ENCODE measurements at regions not wholly inside any gene's neighbourhood (a gene's known extent, or its start where the extent isn't known, plus 50 kb on each side); places are given as distances from the start of the nearest gene placed in this dataset.

DNA sequence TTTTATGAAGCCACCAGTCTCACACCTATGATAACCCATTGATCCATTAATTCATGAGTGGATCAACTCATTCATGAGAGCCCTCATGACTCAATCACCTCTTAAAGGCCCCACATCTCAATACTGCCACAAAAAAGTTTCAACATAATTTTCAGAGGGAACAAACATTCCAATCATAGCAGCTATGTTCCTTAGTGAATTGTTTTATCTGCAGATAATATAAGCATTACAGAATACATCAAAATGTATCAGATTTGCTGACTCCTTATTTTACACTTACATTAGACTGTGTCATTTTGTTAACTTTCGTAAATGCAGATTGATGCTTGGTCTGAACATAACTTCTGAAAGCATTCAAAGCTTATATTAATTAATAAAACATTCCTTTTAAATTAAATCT lies 155.3 kb upstream of the MBNL1 start:
- TF ChIP-seq, protein P1, sequence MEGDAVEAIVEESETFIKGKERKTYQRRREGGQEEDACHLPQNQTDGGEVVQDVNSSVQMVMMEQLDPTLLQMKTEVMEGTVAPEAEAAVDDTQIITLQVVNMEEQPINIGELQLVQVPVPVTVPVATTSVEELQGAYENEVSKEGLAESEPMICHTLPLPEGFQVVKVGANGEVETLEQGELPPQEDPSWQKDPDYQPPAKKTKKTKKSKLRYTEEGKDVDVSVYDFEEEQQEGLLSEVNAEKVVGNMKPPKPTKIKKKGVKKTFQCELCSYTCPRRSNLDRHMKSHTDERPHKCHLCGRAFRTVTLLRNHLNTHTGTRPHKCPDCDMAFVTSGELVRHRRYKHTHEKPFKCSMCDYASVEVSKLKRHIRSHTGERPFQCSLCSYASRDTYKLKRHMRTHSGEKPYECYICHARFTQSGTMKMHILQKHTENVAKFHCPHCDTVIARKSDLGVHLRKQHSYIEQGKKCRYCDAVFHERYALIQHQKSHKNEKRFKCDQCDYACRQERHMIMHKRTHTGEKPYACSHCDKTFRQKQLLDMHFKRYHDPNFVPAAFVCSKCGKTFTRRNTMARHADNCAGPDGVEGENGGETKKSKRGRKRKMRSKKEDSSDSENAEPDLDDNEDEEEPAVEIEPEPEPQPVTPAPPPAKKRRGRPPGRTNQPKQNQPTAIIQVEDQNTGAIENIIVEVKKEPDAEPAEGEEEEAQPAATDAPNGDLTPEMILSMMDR (IDR thresholded peaks at IDR 0.05; ENCODE audit: insufficient read depth, low read depth, low read length, missing control alignments), result no peak
- no peak overlapping the region for H3K4me3 ChIP-seq (ENCODE audit: low read length)
- no peak for DNase-seq (ENCODE audit: low read depth)

DNA sequence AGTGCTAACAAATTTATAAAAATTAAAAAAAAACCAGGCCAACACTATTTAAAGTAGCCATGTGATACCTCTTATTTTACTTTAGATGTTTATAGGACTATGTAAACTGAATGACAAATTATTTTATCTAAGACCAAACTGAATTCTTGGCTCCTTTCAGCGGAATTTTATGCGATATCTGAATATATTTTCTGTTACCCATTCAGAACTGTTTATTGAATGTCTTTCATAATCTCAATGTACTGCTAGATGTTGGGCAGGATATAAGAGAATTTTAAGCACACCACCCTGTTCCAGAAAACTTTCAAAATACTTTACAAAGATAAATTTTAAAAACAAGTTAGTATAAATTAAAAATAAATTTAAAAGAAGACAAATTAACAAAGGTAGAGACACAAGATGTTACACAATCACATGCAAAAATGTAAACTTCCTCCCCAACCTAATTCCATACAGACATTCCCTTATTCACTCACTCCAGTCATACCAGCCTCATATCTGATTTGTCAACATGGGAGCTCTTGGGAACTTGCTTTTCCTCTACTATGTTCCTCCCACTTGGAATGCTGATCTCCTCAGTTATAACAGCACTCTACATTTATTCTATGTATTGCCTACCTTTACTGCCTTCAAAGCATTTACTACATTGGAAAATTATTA lies 154.6 kb upstream of the MBNL1 start:
- TF ChIP-seq, protein P1 (IDR thresholded peaks at IDR 0.05; ENCODE audit: insufficient read depth, low read depth, low read length, missing control alignments), result no peak
- H3K4me3 ChIP-seq (ENCODE audit: low read length), result no peak overlapping the region
- peak; percentile 33 for DNase-seq (ENCODE audit: low read depth)

DNA sequence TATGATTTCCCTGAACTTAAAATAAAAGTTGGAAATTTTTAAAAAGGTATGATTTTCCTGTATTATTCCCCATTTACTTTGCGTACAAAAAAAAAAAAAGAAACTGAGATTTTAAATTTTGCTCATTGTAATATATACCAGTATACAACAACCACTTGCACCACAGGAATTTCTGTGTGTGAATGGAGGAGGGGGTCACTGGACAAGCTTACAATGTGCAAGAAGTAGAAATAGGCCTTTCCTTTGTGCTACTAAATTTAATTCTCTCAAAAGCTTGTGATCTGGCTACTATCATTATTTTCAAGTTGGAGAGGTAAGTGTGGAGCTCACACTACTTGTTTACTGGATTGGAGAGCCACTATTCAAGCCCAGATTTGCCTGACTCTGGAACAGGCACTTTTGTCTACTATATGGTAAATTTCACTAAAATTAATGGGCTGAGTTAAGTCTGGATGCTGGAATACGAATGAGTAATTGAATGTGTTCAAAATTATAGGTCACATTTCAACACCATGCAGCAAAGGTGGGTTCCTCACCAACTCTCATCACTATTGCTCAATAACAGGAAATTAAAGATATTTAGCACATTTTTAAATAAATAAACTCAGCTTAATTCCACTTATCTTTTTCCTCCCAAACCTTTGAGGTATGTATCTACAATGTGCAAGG lies 148.0 kb upstream of the MBNL1 start:
- no peak overlapping the region for H3K4me3 ChIP-seq (ENCODE audit: low read length)
- peak; percentile 59 for DNase-seq (ENCODE audit: low read depth)
- TF ChIP-seq, protein P1 (IDR thresholded peaks at IDR 0.05; ENCODE audit: insufficient read depth, low read depth, low read length, missing control alignments), result no peak

DNA sequence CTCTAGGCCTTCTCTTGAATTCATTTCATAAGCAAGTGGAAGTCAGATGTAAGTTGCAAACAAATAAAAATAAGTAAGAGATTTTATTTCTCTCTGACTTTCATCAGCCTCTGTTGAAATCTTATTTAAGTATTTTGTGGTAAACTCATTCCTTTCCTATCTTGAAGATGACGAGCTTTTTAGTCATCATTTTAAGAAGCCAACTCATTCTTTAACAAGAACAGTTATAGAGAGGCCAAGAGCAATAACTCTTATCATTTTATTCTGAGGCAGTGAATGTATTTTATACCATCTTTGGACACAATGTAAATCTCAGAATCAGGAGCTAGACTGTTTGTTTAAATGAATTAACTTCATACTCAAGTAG lies 147.5 kb upstream of the MBNL1 start:
- H3K4me3 ChIP-seq (ENCODE audit: low read length), result no peak overlapping the region
- peak; percentile 77 for DNase-seq (ENCODE audit: low read depth)
- TF ChIP-seq, protein P1 (IDR thresholded peaks at IDR 0.05; ENCODE audit: insufficient read depth, low read depth, low read length, missing control alignments), result no peak

DNA sequence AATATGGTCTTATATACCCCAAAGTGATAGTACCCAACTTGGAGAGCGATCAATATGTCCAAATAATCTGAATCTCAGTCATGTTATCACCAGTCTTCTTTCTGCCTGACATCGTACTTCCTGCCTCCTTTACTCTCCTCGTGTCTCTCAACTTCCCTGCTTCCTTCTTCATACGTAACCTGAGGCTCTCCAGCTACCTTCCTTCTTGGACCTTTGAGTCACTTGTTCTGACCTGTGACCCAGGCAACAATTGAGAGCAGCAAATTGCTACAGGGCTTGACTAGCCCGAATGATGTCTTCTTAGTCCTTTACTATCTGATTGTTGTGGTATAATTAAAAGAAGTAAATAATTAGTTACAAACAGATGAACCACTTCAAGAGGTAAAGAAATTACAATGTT lies 145.9 kb upstream of the MBNL1 start:
- TF ChIP-seq, protein P1 (IDR thresholded peaks at IDR 0.05; ENCODE audit: insufficient read depth, low read depth, low read length, missing control alignments), result no peak
- peak; percentile 46 for DNase-seq (ENCODE audit: low read depth)
- no peak overlapping the region for H3K4me3 ChIP-seq (ENCODE audit: low read length)

DNA sequence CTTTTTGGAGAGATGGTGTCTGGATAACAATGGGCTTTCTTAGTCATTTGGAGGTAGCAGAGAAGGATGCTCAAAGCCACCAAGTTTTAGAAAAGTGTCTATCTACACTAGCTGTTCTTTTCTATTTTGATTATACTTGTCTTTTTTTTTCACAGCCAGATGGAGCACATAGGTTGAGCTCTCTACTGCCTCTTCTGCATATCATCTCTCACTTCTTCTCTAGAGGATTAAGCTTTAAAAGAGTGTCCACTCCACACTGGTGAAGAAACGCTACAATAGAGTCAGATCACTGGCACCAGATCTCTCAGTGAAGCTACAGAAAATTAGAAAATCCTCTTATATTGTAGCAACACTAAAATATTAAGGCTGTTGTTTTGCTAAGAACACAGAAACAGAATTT lies 145.3 kb upstream of the MBNL1 start:
- DNase-seq (ENCODE audit: low read depth), result no peak
- H3K4me3 ChIP-seq (ENCODE audit: low read length), result no peak overlapping the region
- TF ChIP-seq, protein P1 (IDR thresholded peaks at IDR 0.05; ENCODE audit: insufficient read depth, low read depth, low read length, missing control alignments), result no peak

DNA sequence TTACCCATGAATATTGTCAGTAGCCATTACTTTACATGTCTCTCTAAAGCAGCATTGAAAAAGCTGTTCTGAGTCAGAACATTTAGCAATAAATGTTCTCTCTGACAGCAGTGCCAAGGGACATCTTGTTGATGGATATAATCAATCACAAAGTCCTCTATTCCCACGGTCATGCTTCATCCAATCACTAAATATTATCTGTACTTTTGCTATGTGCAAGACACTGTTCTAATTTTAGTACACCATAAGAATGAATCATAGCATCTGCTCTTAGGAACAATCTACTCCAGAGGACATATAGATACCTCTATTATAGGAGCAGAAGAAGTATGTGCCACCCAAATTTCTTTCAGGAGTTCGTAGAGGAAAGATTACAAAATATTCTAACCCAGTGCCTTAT lies 142.5 kb upstream of the MBNL1 start:
- TF ChIP-seq, protein P1 (IDR thresholded peaks at IDR 0.05; ENCODE audit: insufficient read depth, low read depth, low read length, missing control alignments), result no peak
- peak; percentile 16 for DNase-seq (ENCODE audit: low read depth)
- H3K4me3 ChIP-seq (ENCODE audit: low read length), result no peak overlapping the region

All from epithelial cell of esophagus (primary cell).